C4-2B (cell line): ENCODE measurements at regions not wholly inside any gene's neighbourhood (a gene's known extent, or its start where the extent isn't known, plus 50 kb on each side); places are given as distances from the start of the nearest gene placed in this dataset.

Experiments used
- ZFX ChIP-seq: fragments of 450-650 bp; IDR thresholded peaks from 2 replicates; pipeline ENCODE4 v1.6.1; 2017
- TF ChIP-seq, protein P1 (sequence below): fragments of 450-650 bp; conservative IDR thresholded peaks from 2 replicates; pipeline ENCODE4 v1.5.1; 2017; ENCODE audit warnings: mild to moderate bottlenecking

DNA sequence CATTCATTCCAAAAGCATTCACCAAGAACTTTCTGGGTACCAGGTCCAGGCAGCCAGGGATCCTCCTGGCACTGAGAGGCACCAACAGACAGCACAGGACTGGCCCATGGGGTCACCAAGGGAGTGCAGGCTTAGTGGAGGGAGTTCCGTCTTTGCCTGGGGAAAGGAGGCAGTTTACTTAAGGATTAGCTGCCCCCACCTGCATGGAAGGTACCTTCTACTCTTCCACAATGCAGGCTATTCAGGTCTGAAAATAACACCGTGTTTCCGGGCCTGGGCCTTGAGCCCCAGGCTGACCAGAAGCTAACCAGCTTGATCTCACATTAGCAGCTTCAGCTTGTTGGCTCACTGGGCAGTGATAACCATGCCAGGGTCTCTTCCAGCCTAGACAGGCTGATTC lies 199.4 kb downstream of the FOXA2 start:
- TF ChIP-seq, protein P1, sequence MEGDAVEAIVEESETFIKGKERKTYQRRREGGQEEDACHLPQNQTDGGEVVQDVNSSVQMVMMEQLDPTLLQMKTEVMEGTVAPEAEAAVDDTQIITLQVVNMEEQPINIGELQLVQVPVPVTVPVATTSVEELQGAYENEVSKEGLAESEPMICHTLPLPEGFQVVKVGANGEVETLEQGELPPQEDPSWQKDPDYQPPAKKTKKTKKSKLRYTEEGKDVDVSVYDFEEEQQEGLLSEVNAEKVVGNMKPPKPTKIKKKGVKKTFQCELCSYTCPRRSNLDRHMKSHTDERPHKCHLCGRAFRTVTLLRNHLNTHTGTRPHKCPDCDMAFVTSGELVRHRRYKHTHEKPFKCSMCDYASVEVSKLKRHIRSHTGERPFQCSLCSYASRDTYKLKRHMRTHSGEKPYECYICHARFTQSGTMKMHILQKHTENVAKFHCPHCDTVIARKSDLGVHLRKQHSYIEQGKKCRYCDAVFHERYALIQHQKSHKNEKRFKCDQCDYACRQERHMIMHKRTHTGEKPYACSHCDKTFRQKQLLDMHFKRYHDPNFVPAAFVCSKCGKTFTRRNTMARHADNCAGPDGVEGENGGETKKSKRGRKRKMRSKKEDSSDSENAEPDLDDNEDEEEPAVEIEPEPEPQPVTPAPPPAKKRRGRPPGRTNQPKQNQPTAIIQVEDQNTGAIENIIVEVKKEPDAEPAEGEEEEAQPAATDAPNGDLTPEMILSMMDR, result no peak
- TF ChIP-seq ZFX, result no peak
